ENCODE measurements at regions not wholly inside any gene's neighbourhood (a gene's known extent, or its start where the extent isn't known, plus 50 kb on each side); places are given as distances from the start of the nearest gene placed in this dataset.

DNA sequence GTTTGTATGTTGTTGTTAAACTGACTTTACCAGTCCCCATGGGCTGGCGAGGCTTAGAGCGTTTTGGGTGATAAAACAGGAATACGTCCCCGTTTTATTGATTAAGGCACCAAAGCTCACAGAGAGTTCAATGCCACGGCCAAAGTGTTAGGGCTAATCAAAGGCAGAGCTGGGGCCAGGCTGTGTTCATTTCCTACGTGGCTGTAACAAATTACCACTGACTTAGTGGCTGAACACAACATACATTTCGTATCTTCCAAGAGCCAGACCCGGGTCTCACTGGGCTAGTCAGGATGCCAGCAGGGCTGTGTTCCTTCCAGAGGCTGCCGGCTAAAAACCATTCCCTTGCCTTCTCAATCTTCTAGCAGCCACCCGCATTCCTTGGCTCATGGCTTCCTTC, 94.4 kb upstream of the HABP2 start:
- no peak for TF ChIP-seq POLR2A (IDR thresholded peaks at IDR 0.05)
- TF ChIP-seq, protein P1, sequence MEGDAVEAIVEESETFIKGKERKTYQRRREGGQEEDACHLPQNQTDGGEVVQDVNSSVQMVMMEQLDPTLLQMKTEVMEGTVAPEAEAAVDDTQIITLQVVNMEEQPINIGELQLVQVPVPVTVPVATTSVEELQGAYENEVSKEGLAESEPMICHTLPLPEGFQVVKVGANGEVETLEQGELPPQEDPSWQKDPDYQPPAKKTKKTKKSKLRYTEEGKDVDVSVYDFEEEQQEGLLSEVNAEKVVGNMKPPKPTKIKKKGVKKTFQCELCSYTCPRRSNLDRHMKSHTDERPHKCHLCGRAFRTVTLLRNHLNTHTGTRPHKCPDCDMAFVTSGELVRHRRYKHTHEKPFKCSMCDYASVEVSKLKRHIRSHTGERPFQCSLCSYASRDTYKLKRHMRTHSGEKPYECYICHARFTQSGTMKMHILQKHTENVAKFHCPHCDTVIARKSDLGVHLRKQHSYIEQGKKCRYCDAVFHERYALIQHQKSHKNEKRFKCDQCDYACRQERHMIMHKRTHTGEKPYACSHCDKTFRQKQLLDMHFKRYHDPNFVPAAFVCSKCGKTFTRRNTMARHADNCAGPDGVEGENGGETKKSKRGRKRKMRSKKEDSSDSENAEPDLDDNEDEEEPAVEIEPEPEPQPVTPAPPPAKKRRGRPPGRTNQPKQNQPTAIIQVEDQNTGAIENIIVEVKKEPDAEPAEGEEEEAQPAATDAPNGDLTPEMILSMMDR (IDR thresholded peaks at IDR 0.05) = no peak
